Activated CD4-positive, alpha-beta T cell treated with anti-CD3 and anti-CD28 coated beads, Interleukin-2, amount 10 ng/mL, durations not matched to agents 7 days and 5 days (primary cell): ENCODE measurements at regions not wholly inside any gene's neighbourhood (a gene's known extent, or its start where the extent isn't known, plus 50 kb on each side); places are given as distances from the start of the nearest gene placed in this dataset.

Source experiments
- CTCF ChIA-PET: fragments of 350-600 bp; sonication (Branson Sonifier 250); formaldehyde crosslinking; loops from one replicate; lab custom pipeline; 2021; ENCODE audit warnings: antibody characterized with exemption; lab: Charles Lee
- POLR2A ChIA-PET: fragments of 350-600 bp; sonication (Branson Sonifier 250); formaldehyde crosslinking; loops from one replicate; lab custom pipeline; 2021; ENCODE audit warnings: antibody characterized with exemption; lab: Charles Lee
- DNase-seq: peaks from one replicate; pipeline ENCODE4 v3.0.0-alpha.2; 2020
- H3K27ac Mint-ChIP-seq: one replicate; pipeline ENCODE4 v1.8.0; 2021; ENCODE audit warnings: mild to moderate bottlenecking, moderate library complexity, mixed read lengths
- H3K27me3 Mint-ChIP-seq: one replicate; pipeline ENCODE4 v1.8.0; 2021; ENCODE audit warnings: mixed read lengths
- H3K36me3 Mint-ChIP-seq: one replicate; pipeline ENCODE4 v1.8.0; 2021; ENCODE audit warnings: low read depth, mixed read lengths
- H3K4me1 Mint-ChIP-seq: one replicate; pipeline ENCODE4 v1.8.0; 2021; ENCODE audit warnings: mixed read lengths
- H3K4me3 Mint-ChIP-seq: one replicate; pipeline ENCODE4 v1.8.0; 2021; ENCODE audit warnings: mild to moderate bottlenecking, moderate library complexity, mixed read lengths
- H3K9me3 Mint-ChIP-seq: one replicate; pipeline ENCODE4 v1.8.0; 2021; ENCODE audit warnings: mixed read lengths

DNA sequence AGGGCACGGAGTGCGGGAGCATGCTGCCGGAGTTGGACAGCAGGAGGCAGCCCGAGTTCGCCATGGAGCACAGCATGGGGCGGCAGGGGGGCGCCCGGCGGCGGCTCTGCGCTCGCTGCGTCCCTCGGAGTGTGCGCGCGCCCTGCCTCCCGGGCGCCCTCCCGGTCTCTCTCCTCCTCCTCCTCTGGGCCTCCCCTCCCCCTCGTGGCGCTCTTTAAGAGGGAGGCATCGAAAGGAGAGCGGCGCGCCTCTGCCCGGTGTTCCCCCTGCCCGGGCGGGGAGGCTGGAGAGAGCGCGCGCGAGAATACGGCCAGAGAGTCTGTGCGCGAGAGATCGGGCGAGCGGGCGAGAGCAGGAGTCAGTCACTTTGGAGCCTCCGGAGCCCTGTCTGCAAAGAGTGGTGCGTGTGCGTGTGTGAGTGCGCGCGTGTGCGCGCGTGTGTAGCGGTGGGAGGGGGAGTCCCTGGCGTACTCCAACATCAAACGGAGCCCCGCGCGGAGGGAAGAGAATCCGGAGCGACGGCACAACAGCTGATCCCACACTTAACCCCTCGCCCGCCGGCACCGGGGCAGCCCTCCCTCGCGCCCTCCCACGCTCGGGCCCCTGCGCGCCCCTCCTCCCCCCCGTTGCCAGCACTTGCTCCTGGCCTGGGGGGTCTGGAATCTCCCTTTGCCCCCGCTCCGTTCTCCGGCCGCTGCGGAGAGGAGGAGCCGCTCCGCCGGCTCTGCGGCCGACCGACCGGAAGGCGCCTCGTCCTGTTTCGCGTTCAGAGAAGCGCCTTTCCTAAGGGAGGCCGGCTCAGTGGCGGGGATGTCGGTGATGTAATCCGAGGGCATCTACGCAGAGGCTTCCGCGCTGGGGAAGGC lies 108.9 kb downstream of the ENGASE start:
- ChIA-PET POLR2A (no interaction called here), CTCF (no interaction called here)
- H3K27me3 Mint-ChIP-seq = peaks cover 30% of the 10 kb centered on the region
- H3K4me1 Mint-ChIP-seq = peaks cover 2% of the 10 kb centered on the region
- no peaks in the 10 kb centered on the region for H3K36me3 Mint-ChIP-seq
- no peaks in the 10 kb centered on the region for H3K9me3 Mint-ChIP-seq
- no peak overlapping the region for H3K27ac Mint-ChIP-seq
- DNase-seq = no peak
- no peak overlapping the region for H3K4me3 Mint-ChIP-seq

DNA sequence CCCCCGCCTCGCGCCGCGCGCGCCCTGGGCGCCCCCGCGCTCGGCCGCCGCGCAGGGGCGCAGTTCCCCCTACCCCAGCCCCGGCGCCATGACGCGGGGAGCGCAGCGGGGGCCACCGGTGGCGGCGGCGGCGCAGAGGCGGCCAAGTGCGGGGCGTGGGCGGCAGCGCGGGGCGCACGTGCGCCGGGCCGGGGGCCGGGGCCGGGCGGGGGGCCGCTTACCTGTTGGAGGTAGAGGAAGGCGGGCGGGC lies 108.3 kb downstream of the ENGASE start:
- H3K9me3 Mint-ChIP-seq = no peaks in the 10 kb centered on the region
- peaks cover 2% of the 10 kb centered on the region for H3K4me1 Mint-ChIP-seq
- H3K4me3 Mint-ChIP-seq = no peak overlapping the region
- ChIA-PET CTCF (interaction anchor here (0.6 kb wide), 1 partner anchor 22 kb away, joined by 3 read pairs; no protein-coding TSS in a partner anchor), POLR2A (no interaction called here)
- no peak for DNase-seq
- peaks cover 30% of the 10 kb centered on the region for H3K27me3 Mint-ChIP-seq
- no peaks in the 10 kb centered on the region for H3K36me3 Mint-ChIP-seq
- H3K27ac Mint-ChIP-seq = no peak overlapping the region

DNA sequence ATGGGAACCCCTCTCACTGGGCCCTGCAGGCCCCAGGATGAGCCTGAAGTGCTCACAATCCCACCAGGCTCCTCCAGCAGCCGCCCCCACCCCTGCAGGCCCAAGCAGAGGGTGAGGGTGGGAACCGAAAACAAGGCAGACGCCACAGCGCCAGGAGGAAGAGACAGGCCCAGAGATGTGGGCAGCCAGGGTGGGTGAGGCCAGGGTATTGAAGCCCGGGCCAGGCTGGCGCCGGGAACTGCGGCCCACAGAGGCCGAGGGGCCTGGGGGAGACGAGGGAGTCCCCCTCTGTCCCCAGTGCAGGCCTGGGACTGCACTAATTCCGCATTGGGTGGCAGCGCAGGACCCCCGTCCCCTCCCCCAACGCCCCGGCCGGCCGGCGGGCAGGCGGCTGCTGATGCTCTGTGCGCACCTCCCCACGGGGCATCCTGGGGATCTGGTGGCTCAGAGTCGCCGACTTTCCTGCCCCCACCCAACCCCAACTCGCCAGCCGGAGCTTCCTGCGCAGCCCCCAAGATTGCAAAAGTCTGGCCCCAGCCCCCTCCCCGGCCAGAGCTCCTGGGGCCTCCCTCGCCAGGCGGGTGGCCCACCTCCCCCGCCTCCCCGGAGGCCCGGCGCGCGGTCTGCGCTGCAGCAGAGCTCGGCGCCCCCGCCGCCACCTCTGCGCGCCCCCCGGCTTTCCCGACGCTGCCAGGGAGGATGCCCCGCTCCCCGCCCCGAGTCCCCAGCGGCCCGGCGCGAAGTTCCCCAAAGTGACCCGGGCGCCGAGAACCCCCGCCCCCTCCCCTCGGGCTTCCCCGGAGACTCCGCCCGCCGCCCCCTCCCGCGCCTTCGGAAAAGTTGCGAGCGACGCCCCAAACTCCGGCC lies 107.8 kb downstream of the ENGASE start:
- Mint-ChIP-seq H3K4me1 (peaks cover 2% of the 10 kb centered on the region), H3K27me3 (peaks cover 27% of the 10 kb centered on the region), H3K4me3 (no peak overlapping the region), H3K36me3 (no peaks in the 10 kb centered on the region), H3K9me3 (no peaks in the 10 kb centered on the region), H3K27ac (no peak overlapping the region)
- POLR2A ChIA-PET = no interaction called here
- CTCF ChIA-PET = interaction anchor here (0.6 kb wide), 1 partner anchor 21 kb away, joined by 3 read pairs; no protein-coding TSS in a partner anchor
- no peak for DNase-seq

DNA sequence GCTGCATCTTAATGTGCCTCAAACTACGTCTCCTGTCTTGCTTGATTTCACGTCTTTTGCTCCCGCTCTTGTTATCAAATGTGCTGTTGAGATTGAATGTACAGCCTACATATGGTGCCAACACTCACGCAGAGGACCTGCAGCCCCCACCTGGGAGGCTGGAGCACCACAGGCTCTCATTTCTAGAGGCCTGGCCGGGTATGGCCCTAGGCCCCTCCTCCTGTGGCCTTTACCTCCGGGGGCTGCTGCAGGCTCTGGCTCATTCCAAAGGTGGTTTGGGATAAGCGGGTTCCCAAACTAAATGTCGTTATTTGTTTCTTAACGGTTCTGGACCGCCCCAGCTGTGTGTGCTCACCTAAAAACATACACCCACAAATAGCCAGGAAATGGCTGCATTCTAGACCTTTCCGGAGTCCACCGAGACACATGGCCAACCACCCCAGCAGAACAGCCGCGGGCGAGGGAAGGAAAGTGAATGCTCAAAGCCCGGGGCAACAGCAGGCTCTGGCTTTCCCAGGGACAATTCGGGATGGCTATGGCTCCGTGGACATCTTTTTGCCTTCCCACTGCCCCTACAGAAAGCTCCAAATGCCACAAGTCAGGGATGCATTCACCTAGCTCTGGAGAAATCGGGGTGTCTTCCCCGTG lies 105.9 kb downstream of the ENGASE start:
- H3K36me3 Mint-ChIP-seq = no peaks in the 10 kb centered on the region

DNA sequence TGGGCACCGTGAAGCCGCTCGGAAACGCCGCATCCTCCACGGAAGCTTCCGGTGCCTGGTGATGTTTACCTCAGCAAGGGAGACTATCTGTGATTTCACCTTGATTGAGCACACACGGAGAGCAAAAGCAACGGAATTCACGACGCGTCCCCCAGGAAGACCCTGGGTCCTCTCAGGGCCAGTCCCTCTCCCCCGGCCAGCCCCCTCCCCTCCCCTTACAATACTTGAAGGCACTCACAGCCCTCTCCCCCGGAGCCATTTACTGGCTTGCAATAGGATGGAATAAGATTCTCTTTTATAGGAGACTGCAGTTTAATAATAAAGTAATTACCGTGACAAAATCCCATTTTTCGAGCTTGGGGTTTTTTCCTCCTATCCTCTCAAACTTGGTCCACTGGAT lies 104.7 kb downstream of the ENGASE start:
- H3K27me3 Mint-ChIP-seq = peaks cover 15% of the 10 kb centered on the region
- peaks cover 2% of the 10 kb centered on the region for H3K4me1 Mint-ChIP-seq
- no peaks in the 10 kb centered on the region for H3K9me3 Mint-ChIP-seq
- ChIA-PET POLR2A (no interaction called here), CTCF (no interaction called here)
- H3K36me3 Mint-ChIP-seq = no peaks in the 10 kb centered on the region
- no peak overlapping the region for H3K4me3 Mint-ChIP-seq
- no peak overlapping the region for H3K27ac Mint-ChIP-seq
- DNase-seq = no peak

More for the DNA sequence above, 105.9 kb downstream of the ENGASE start:
- DNase-seq = no peak
- H3K27me3 Mint-ChIP-seq = peaks cover 23% of the 10 kb centered on the region
- H3K4me1 Mint-ChIP-seq = peaks cover 2% of the 10 kb centered on the region
- no peak overlapping the region for H3K4me3 Mint-ChIP-seq
- no peaks in the 10 kb centered on the region for H3K9me3 Mint-ChIP-seq
- H3K27ac Mint-ChIP-seq = no peak overlapping the region
- ChIA-PET CTCF (no interaction called here), POLR2A (no interaction called here)

DNA sequence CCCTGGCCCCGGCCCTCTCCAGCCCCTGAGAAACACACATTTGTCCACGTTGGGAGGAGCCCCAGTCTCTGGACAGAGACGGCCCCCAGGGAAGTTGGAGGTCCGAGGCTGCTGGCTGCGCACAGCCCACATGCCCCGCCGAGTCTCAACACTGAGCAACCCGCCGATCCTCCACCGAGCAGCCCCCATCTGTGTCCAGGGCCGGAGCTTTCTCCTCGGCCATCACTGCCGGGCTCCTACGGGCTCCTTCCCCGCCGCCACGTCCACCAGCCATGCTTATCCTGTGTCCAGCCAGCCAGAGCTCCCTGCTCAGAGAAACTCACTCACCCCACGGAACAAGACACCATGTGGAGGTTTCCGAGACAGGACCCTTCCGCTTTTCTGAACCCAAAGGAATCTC lies 103.3 kb downstream of the ENGASE start:
- Mint-ChIP-seq H3K9me3 (no peaks in the 10 kb centered on the region), H3K27me3 (peaks cover 6% of the 10 kb centered on the region), H3K4me1 (no peaks in the 10 kb centered on the region), H3K36me3 (no peaks in the 10 kb centered on the region), H3K27ac (no peak overlapping the region), H3K4me3 (no peak overlapping the region)
- DNase-seq = no peak
- ChIA-PET POLR2A (no interaction called here), CTCF (interaction anchor here (0.6 kb wide), 1 partner anchor 660 kb away, joined by 3 read pairs; no protein-coding TSS in a partner anchor)

DNA sequence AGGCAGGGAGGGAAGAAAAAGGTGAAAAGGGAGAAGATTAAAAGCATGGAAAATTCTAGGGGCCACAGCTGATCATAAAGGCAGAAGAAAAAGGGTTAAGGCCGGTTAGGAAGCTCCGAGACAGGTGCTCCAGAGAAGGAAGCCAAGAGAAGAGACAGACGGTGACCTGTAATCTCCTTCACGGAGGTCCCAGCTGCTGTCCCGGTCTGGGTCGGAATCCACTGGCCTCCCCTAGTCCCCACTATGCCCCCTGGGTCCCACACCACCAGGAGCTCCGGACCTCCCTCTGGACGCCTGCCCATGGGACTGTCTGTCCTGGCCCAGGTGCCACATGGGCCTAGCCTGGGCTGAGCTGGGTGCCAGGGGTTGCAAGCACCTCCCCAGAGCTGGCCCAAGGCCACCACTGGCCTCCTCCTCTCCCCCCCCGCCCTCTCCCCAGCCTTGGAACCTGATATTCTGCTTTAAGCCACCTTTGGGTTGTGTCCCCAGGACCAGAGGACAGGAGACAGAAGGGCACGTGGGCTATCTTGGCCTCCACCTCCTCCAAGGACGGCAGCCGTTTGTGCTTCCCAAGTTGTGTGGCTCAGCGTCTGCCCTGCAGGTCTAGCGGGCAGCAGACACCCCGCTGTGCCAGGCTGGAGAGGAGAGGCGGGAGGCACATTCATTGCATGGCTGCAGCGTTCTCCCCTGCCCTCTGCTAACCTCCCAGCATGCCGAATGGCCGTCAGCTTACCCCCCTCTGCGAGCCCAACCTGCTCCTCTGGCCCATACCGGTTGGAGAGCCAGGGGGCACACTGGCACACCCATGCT lies 102.4 kb downstream of the ENGASE start:
- H3K36me3 Mint-ChIP-seq = no peaks in the 10 kb centered on the region
- ChIA-PET CTCF (interaction anchor here (0.6 to 1.3 kb wide), 2 partner anchors 16 to 184 kb away, joined by 3 to 4 read pairs; no protein-coding TSS in a partner anchor), POLR2A (no interaction called here)

DNA sequence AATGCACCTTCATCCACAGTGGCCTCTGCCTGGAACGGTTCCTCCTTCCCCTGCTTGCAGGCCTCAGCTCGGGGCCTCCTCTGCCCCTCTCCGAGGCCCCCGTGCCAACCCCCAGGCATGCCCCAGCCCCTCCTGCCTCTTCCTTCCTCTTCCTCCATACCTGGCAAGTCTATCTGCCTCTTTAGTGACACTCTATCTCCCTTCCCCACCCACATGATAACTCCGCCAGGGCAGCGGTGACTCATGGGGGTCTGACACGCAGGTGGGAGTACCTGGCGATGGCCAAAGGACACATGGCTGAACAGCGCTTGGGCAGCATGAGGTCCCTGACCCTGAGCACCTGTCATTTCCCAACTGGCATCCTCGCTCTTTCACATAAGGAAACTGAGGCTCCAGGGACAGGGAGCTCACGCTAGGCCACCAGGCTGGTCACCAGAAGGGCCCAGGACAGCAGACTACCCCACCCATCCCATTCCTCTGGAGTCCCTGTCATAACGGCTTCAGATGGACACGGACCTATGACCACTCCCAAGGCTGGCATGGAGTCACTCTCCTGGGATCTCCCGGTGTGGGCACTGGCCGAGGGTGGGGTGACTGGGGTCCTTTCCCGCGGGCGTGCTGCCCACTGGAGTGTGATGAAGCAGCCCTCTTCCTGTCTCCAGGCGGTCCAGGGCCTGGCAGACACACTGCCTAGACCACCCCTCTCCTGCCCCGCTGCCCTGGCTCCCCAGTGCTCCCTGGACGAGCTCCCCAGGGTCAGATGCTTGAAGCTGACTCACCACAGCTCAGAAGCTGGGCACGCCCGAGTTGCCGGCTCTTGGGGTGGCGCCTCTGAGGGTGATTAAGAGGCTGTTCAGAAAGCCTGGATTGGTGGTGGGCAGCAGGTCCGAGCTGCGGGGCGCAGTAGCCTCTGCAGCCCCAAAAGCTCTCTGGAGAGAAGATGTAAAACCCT lies 100.6 kb downstream of the ENGASE start:
- no peak for DNase-seq
- no peaks in the 10 kb centered on the region for H3K27me3 Mint-ChIP-seq
- ChIA-PET CTCF (interaction anchor here (1.3 kb wide), 1 partner anchor 14 kb away, joined by 4 read pairs; no protein-coding TSS in a partner anchor), POLR2A (no interaction called here)
- H3K4me1 Mint-ChIP-seq = no peaks in the 10 kb centered on the region
- H3K9me3 Mint-ChIP-seq = no peaks in the 10 kb centered on the region
- no peak overlapping the region for H3K4me3 Mint-ChIP-seq
- H3K36me3 Mint-ChIP-seq = no peaks in the 10 kb centered on the region
- peak overlapping the region; percentile 37 for H3K27ac Mint-ChIP-seq

More for the DNA sequence above, 102.4 kb downstream of the ENGASE start:
- Mint-ChIP-seq H3K4me3 (no peak overlapping the region), H3K4me1 (no peaks in the 10 kb centered on the region), H3K27ac (no peak overlapping the region), H3K27me3 (peaks cover 5% of the 10 kb centered on the region), H3K9me3 (no peaks in the 10 kb centered on the region)
- no peak for DNase-seq

DNA sequence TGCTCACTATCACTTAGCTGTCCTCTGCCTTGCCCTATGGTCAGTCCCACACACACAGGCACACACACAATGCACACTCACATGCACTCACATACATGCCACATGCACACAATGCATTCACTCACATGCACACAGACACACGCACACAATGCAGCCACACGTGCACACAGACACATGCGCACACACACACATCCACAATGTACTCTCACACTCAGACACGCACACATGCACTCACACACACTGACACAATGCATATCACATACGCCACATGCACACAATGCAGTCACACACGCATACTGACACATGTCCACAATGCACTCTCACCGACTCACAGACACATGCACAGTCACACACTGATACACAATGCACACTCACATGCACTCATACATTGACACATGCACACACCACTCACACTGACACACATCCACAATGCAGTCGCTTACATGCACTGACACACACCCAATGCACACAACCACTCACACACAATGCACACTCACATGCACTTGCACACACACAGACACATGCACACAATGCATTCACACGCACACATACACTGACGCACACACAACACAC lies 99.7 kb downstream of the ENGASE start:
- ChIA-PET CTCF (no interaction called here), POLR2A (no interaction called here)
- no peak overlapping the region for H3K27ac Mint-ChIP-seq
- H3K4me1 Mint-ChIP-seq = no peaks in the 10 kb centered on the region
- no peaks in the 10 kb centered on the region for H3K36me3 Mint-ChIP-seq
- H3K9me3 Mint-ChIP-seq = no peaks in the 10 kb centered on the region
- no peak for DNase-seq
- H3K27me3 Mint-ChIP-seq = no peaks in the 10 kb centered on the region
- H3K4me3 Mint-ChIP-seq = no peak overlapping the region

DNA sequence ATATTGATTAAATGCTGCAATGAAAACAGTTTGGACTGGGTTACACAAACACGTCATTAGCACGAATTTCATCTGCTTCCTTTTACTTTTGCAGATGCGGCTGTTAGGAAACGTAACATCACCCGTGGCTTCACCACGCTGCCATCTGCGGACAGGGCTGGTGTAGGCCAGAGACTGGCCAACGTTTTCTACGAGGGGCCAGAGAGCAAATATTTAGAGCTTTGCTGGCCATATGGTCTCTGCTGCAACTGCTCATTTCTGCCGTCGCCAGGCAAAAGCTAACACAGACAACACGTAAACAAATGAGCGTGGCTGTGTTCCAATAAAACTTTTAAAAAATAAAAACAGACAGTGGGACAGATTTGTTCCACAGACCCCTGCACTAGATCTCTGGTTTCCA lies 96.6 kb downstream of the ENGASE start:
- Mint-ChIP-seq H3K27me3 (no peaks in the 10 kb centered on the region), H3K4me1 (no peaks in the 10 kb centered on the region), H3K27ac (no peak overlapping the region), H3K36me3 (no peaks in the 10 kb centered on the region), H3K9me3 (no peaks in the 10 kb centered on the region), H3K4me3 (no peak overlapping the region)
- DNase-seq = no peak
- CTCF ChIA-PET = no interaction called here
- POLR2A ChIA-PET = no interaction called here

DNA sequence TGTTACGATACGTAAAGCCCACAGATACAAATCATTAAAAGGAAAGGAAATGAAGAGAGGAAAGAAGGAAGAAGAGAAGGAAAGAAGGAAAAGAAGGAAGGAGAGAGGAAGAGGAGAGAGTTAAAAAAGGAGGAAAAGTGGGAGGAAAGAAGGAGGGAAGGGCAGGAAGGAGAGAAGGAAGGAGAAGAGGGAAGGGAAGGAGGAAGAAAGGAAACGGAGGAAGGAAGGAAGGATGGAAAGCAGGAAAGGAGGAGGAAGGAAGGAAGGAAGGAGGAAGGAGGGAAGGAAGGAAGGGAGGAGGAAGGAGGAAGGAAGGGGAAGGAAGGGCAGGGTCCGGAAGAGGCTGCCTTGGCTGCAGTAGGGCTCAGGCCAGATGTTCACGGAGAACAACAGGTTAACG lies 95.2 kb downstream of the ENGASE start:
- CTCF ChIA-PET = no interaction called here
- H3K4me3 Mint-ChIP-seq = no peak overlapping the region

More for the DNA sequence above, 95.2 kb downstream of the ENGASE start:
- Mint-ChIP-seq H3K36me3 (no peaks in the 10 kb centered on the region), H3K9me3 (no peaks in the 10 kb centered on the region), H3K4me1 (no peaks in the 10 kb centered on the region), H3K27me3 (no peaks in the 10 kb centered on the region), H3K27ac (no peak overlapping the region)
- DNase-seq = no peak
- POLR2A ChIA-PET = no interaction called here
